ENCODE measurements at regions not wholly inside any gene's neighbourhood (a gene's known extent, or its start where the extent isn't known, plus 50 kb on each side); places are given as distances from the start of the nearest gene placed in this dataset.

DNA sequence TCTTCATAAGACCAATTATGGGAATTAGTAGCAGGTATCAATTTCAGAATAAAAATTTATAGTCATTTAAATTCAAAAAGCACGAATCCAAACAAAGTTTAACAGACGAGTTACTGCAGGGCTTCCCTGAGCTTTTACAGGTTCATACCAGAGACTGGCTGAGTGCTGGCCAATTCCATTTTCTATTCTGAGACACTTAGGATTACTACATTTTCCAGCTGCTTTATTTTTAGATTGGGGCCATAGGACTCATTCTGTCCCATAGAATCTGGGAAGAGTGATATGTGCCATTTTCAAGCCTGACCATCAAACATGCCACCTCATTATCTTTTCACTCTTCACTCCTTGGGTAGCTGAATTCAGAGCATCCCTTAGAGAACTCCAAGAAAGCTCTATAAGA lies 410.7 kb downstream of the DNAH5 start:
- Histone ChIP-seq H4K20me1 (ENCODE audit: insufficient read depth, low read length) (no peaks in the 10 kb centered on the region), H3K27ac (ENCODE audit: low read depth, low read length, poor library complexity, severe bottlenecking) (no peak overlapping the region), H3K4me3 (ENCODE audit: low read depth, low read length, poor library complexity, severe bottlenecking) (no peak overlapping the region), H3K79me2 (ENCODE audit: insufficient read depth, low read depth, low read length) (no peaks in the 10 kb centered on the region), H3K4me2 (ENCODE audit: low read length) (no peak overlapping the region), H3K4me1 (ENCODE audit: insufficient read depth, low read length, poor library complexity, severe bottlenecking) (no peaks in the 10 kb centered on the region), H3K36me3 (ENCODE audit: insufficient read depth, low read length) (no peaks in the 10 kb centered on the region), H3K9me3 (ENCODE audit: low read length) (no peaks in the 10 kb centered on the region), H3K9me2 (ENCODE audit: insufficient read depth, low read length) (no peaks in the 10 kb centered on the region), H2AFZ (ENCODE audit: low read length) (no peak overlapping the region)
- intact Hi-C loops (cut with micrococcal nuclease; ENCODE audit: unreplicated experiment) = no loop called here
- POLR2A ChIA-PET = no interaction called here
- BruUV-seq (replicated peaks) = no TSS peak
- TF ChIP-seq, protein P1, sequence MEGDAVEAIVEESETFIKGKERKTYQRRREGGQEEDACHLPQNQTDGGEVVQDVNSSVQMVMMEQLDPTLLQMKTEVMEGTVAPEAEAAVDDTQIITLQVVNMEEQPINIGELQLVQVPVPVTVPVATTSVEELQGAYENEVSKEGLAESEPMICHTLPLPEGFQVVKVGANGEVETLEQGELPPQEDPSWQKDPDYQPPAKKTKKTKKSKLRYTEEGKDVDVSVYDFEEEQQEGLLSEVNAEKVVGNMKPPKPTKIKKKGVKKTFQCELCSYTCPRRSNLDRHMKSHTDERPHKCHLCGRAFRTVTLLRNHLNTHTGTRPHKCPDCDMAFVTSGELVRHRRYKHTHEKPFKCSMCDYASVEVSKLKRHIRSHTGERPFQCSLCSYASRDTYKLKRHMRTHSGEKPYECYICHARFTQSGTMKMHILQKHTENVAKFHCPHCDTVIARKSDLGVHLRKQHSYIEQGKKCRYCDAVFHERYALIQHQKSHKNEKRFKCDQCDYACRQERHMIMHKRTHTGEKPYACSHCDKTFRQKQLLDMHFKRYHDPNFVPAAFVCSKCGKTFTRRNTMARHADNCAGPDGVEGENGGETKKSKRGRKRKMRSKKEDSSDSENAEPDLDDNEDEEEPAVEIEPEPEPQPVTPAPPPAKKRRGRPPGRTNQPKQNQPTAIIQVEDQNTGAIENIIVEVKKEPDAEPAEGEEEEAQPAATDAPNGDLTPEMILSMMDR (conservative IDR thresholded peaks at IDR 0.05; ENCODE audit: low read length) = no peak
- TF ChIP-seq EZH2phosphoT487 (IDR thresholded peaks at IDR 0.05; ENCODE audit: borderline replicate concordance, low read depth, low read length) = no peak
- CTCF ChIA-PET (ENCODE audit: unreplicated experiment) = no interaction called here
- no peak for DNase-seq (ENCODE audit: low spot score)

DNA sequence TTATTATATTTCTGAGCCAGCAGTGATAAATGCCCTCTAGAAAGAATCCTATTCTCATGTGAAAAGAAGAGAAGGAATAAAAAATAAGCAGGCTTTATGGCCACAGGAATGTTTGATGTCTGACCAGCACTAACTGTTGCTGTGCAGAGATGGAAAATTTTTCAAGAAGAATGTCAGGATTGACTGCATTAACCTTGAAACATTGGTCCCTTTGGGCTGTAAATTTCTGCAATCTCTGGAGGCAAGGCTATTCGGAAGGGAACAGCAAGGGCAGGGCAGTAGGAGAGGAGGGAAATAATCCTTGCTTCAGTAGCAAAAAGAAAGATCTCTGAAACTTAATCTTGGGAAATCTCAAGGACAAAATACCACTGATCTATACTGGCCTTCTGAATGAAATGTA lies 415.2 kb downstream of the DNAH5 start:
- intact Hi-C loops (cut with micrococcal nuclease; ENCODE audit: unreplicated experiment) = no loop called here
- BruUV-seq (replicated peaks) = no TSS peak
- H2AFZ ChIP-seq (ENCODE audit: low read length) = no peak overlapping the region
- no peak overlapping the region for H3K27ac ChIP-seq (ENCODE audit: low read depth, low read length, poor library complexity, severe bottlenecking)
- TF ChIP-seq EZH2phosphoT487 (IDR thresholded peaks at IDR 0.05; ENCODE audit: borderline replicate concordance, low read depth, low read length) = no peak
- TF ChIP-seq, protein P1 (conservative IDR thresholded peaks at IDR 0.05; ENCODE audit: low read length) = no peak
- H4K20me1 ChIP-seq (ENCODE audit: insufficient read depth, low read length) = no peaks in the 10 kb centered on the region
- H3K4me1 ChIP-seq (ENCODE audit: insufficient read depth, low read length, poor library complexity, severe bottlenecking) = no peaks in the 10 kb centered on the region
- H3K79me2 ChIP-seq (ENCODE audit: insufficient read depth, low read depth, low read length) = no peaks in the 10 kb centered on the region
- no peaks in the 10 kb centered on the region for H3K9me3 ChIP-seq (ENCODE audit: low read length)
- no peak for DNase-seq (ENCODE audit: low spot score)
- POLR2A ChIA-PET = interaction anchor here (0.7 kb wide), 1 partner anchor 1409 kb away, joined by 3 read pairs; no protein-coding TSS in a partner anchor
- no peak overlapping the region for H3K4me2 ChIP-seq (ENCODE audit: low read length)
- CTCF ChIA-PET (ENCODE audit: unreplicated experiment) = no interaction called here
- H3K9me2 ChIP-seq (ENCODE audit: insufficient read depth, low read length) = no peaks in the 10 kb centered on the region
- H3K4me3 ChIP-seq (ENCODE audit: low read depth, low read length, poor library complexity, severe bottlenecking) = no peak overlapping the region
- H3K36me3 ChIP-seq (ENCODE audit: insufficient read depth, low read length) = no peaks in the 10 kb centered on the region

GRCh38 chr5:13524936-13525335 lies 419.6 kb downstream of the DNAH5 start:
- Histone ChIP-seq H3K9me2 (ENCODE audit: insufficient read depth, low read length) (no peaks in the 10 kb centered on the region), H3K79me2 (ENCODE audit: insufficient read depth, low read depth, low read length) (no peaks in the 10 kb centered on the region), H3K4me3 (ENCODE audit: low read depth, low read length, poor library complexity, severe bottlenecking) (no peak overlapping the region), H2AFZ (ENCODE audit: low read length) (no peak overlapping the region), H4K20me1 (ENCODE audit: insufficient read depth, low read length) (no peaks in the 10 kb centered on the region), H3K27ac (ENCODE audit: low read depth, low read length, poor library complexity, severe bottlenecking) (no peak overlapping the region), H3K4me2 (ENCODE audit: low read length) (no peak overlapping the region), H3K9me3 (ENCODE audit: low read length) (no peaks in the 10 kb centered on the region), H3K36me3 (ENCODE audit: insufficient read depth, low read length) (no peaks in the 10 kb centered on the region), H3K4me1 (ENCODE audit: insufficient read depth, low read length, poor library complexity, severe bottlenecking) (no peaks in the 10 kb centered on the region)
- ChIA-PET POLR2A (no interaction called here), CTCF (ENCODE audit: unreplicated experiment) (no interaction called here)
- no TSS peak for BruUV-seq (replicated peaks)
- no peak for TF ChIP-seq EZH2phosphoT487 (IDR thresholded peaks at IDR 0.05; ENCODE audit: borderline replicate concordance, low read depth, low read length)
- TF ChIP-seq, protein P1 (conservative IDR thresholded peaks at IDR 0.05; ENCODE audit: low read length) = no peak
- DNase-seq (ENCODE audit: low spot score) = no peak
- intact Hi-C loops (cut with micrococcal nuclease; ENCODE audit: unreplicated experiment) = no loop called here
